ENCODE measurements at regions not wholly inside any gene's neighbourhood (a gene's known extent, or its start where the extent isn't known, plus 50 kb on each side); places are given as distances from the start of the nearest gene placed in this dataset.

DNA sequence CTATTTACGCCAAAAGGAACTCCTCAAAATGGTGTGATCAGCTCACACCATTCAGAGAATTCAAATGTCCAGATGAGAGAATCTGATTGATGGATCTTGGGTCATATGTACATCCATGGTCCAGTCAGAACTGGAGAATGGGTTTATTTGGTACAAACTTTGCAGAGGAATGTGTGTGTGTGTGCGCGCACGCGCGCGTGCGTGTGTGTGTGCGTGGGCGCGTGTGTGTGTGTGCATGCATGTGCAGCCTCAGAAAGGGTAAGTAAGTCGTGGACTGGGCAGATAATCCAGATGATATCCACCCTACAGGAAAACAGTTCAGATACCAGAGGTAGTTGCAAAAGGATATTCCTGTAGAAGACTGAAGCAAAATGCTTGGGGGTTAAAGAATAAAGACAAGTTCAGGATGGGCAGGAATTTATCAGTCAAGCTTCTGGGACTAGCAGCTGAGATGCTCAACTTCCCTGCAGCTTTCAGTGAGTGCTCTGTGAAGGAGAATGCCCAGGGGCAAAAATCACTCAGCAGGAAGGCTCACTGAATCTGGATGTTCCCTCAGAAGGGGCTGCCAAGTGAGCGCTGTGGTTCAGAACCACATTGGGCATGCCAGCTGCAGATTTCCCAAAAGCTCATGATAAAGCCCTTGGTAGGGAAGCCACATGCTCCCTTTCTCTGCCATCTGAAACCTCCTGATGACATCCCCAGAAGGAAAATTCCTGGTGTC lies 440.5 kb upstream of the SGCD start:
- TF ChIP-seq CTCF (IDR thresholded peaks at IDR 0.05; ENCODE audit: extremely low read depth in 1 of 2, insufficient read depth in 1 of 2, low read depth in 1 of 2, low read length in 2 of 2) (no peak), POLR2A (IDR thresholded peaks at IDR 0.05; ENCODE audit: low read depth, low read length) (no peak), POLR2AphosphoS5 (IDR thresholded peaks at IDR 0.05; ENCODE audit: insufficient read depth, low read depth, low read length) (no peak), MAX (IDR thresholded peaks at IDR 0.05; ENCODE audit: insufficient read depth, insufficient read length) (no peak), EZH2 (IDR thresholded peaks at IDR 0.05; ENCODE audit: borderline replicate concordance, low read depth, low read length, severe bottlenecking) (no peak), GATA2 (IDR thresholded peaks at IDR 0.05; ENCODE audit: insufficient read depth, insufficient read length, low read depth, low read length) (no peak)

All from endothelial cell of umbilical vein (primary cell).